Panc1 (cell line): ENCODE measurements at regions not wholly inside any gene's neighbourhood (a gene's known extent, or its start where the extent isn't known, plus 50 kb on each side); places are given as distances from the start of the nearest gene placed in this dataset.

ENCODE experiments used
- CTCF ChIP-seq: fragments of 450-650 bp; IDR thresholded peaks from 2 replicates; pipeline ENCODE4 v1.5.1; 2017; ENCODE audit warnings: mild to moderate bottlenecking
- POLR2AphosphoS5 ChIP-seq: IDR thresholded peaks from 2 replicates; pipeline ENCODE4 v1.6.1; 2012; ENCODE audit warnings: mild to moderate bottlenecking, low read depth, low read length, moderate library complexity
- REST ChIP-seq, 2 experiments: IDR thresholded peaks; 2 replicates each; pipeline ENCODE4 v1.6.1; 2011 to 2012; ENCODE audit warnings: low read depth in 2 of 2, control low read depth in 1 of 2, low read length in 1 of 2, mild to moderate bottlenecking in 1 of 2, moderate library complexity in 1 of 2; ENCODE audit not compliant: insufficient read depth in 1 of 2

GRCh38 chr10:44684661-44685060, 226.5 kb upstream of the TMEM72 start:
- no peak for TF ChIP-seq CTCF
- no peak for TF ChIP-seq REST (IDR thresholded peaks at IDR 0.05; ENCODE audit: insufficient read depth in 1 of 2, low read depth in 2 of 2, low read length in 1 of 2)
- no peak for TF ChIP-seq POLR2AphosphoS5
